GM18861 (cell line): ENCODE measurements at regions not wholly inside any gene's neighbourhood (a gene's known extent, or its start where the extent isn't known, plus 50 kb on each side); places are given as distances from the start of the nearest gene placed in this dataset.

Experiments
- ATAC-seq: cut with Tn5 transposase; IDR thresholded peaks from one replicate; pipeline ENCODE4 v1.9.1; 2021; ENCODE audit not compliant: unreplicated experiment

- no peak for ATAC-seq
Measured at GRCh38 chr18:77896586-77897252, 647.1 kb downstream of the GALR1 start.

GRCh38 chr18:77897606-77898005 lies 648.0 kb downstream of the GALR1 start:
- ATAC-seq, result no peak

GRCh38 chr18:77899972-77900754 lies 650.5 kb downstream of the GALR1 start:
- peak; percentile 99 for ATAC-seq

- no peak for ATAC-seq
Measured at GRCh38 chr18:77905011-77905410, 655.4 kb downstream of the GALR1 start.

DNA sequence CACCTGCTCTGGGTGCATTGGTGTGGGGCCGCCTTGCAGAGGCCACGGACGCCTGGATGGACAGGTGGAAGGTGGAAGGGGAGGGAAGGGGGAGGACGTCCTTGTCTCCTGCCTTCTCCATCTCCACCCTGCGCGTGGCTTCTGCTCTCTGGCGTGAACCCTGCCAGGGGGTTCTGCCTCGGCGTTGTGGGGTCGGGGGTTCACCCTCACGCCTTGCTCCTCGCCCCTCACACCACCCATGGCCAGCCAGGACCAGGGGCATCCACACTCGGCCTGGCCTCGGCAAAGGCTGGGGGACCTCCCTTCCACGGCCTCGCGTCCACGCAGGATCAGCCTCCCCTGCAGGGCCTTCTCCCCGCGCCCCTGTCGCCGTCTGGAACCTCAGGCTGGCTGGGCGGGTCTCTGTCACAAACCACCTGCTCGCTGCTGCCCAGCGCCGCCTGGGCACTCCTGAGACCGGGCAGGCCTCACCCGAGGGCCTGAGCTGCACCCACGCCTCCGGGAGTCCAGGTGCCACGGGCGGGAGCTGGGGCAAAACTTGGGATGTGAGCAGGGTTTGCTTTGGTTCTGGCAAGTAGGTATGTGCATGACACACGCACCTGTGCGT lies 655.9 kb downstream of the GALR1 start:
- ATAC-seq, result no peak

DNA sequence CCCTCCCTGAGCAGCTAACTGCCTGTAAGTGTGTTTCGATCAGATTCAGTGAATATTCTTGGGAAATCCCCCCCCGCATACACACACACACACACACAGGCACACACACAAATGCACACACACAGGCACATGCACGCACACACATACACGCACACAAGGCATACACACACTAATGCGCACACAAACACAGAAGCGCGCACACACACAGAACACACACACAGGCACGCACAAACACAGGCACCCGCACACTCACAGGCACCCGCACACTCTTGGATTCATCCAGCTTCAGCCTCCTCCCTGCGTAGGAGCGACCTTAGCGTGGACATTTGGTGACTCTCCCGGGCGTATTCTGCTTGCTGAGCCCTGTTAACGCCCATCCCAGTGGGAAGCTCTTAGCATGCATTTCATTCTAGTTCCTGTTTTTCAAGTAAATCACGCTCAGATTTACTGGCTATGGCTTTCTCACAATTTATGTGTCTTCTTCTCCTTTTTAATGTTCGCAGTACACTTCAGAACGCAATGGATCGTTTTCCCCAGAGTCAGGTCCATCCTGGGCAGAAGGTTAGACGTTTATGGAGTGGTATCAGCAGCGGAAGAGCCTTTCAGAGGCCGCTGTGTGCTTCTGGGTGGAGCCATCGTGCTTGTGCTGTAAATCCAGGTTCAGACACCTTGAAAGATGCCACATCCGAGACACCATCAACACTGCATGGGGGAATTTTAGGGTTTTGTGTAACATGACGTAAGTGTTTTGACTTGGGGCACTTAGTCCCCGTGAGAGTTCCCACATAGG lies 656.6 kb downstream of the GALR1 start:
- ATAC-seq, result no peak

- no peak for ATAC-seq
Measured at GRCh38 chr18:77910347-77910746, 660.7 kb downstream of the GALR1 start.

GRCh38 chr18:77911971-77912605 lies 662.4 kb downstream of the GALR1 start:
- no peak for ATAC-seq

GRCh38 chr18:77918730-77919129 lies 669.1 kb downstream of the GALR1 start:
- ATAC-seq, result no peak

DNA sequence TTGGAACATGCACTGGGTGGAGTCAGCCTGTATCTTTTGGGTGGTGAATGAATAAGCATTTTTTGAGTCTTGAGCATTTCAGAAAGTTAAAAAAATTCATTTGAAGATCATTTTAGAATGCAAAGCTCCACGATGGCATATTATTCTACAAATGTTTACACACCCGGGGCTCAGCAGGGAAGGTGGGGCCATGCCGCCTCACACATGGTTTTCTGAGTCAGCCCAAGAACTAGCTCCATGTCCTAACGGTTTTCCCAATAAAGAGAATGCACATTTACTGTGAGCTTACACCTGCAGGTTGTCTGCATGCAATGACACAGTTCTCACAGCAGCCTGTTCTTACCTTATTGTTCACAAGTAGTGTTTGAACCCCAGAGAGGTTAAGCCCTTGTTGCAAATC lies 670.3 kb downstream of the GALR1 start:
- no peak for ATAC-seq

DNA sequence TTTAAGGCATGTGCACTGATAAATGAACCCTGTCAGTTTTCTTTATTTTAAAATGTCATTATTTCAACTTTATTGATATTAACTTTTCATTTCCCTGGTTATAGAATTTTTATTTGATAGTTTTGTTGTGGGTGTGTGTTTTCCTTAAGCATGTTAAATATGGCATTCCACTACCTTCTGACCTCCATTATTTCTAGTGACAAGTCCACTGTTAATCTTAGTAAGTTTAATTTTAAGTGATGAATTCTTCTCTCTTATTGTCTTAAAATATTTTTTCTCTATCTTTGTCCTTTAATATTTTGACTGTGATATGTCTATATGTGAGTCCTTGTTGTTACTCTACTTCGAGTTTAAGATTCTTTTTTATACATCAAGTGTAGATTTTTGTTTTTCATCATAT lies 685.7 kb downstream of the GALR1 start:
- no peak for ATAC-seq

DNA sequence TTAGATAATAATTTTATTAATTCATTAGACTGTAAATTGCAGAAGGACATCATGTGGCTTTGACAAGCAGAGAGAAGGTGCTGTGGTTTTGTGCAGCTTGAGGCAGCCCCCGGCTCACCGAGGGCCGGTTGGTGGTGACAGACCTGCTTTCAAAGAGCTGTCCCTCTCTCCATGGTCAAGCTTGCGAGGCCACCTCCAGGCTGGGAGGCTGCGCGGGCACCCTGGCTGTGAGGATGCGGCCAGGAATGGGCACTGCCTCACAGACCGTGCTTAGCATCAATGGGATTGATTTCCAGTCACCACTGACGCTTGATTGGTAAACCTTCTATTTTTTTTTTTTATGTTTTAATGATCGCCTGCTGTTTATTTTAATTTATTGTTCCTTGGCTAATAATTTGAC lies 690.9 kb downstream of the GALR1 start:
- ATAC-seq, result no peak

DNA sequence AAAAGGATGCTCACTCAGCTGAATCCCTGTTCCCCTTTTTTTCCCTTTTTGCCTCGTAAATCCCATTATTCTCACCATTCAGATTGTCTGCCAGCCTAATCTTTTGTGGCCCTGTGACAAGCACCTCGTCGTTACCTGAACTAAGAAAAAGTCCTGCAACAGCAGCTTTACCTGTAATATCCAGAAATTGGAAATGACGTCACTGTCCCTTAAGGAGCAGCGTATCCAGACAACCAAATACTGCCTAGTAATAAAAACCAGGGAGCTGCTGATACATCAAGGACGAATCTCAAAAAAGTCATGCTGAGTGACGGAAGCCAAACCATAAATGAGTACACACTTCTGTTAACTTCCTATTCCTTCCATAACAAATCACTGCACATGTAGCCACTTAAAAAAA lies 694.9 kb downstream of the GALR1 start:
- no peak for ATAC-seq

DNA sequence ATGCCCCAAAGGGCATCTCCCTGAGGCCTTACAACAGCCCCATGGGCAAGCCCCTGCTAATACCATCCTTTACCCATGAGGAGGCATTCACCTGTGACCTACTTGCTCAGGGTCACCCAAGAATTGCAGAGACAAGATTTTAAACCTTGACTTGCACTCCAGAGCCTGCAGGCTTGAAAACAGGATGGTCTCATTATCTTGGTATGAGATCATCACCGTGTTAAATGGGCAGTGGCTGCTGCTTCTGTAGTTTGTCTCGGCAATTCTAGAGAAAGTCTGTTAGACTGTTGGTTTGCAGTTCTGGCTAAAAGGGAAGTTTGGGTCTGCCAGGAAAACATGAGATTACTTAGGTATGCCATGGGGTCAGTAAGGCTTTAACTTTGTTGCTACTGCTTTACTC lies 698.9 kb downstream of the GALR1 start:
- no peak for ATAC-seq

GRCh38 chr18:77949355-77949973 lies 699.8 kb downstream of the GALR1 start:
- ATAC-seq, result no peak

GRCh38 chr18:77959248-77959647 lies 709.6 kb downstream of the GALR1 start:
- ATAC-seq, result no peak

- ATAC-seq, result no peak
Measured at GRCh38 chr18:77960791-77961410, 711.3 kb downstream of the GALR1 start.

- ATAC-seq, result no peak
Measured at GRCh38 chr18:77967071-77967470, 717.4 kb downstream of the GALR1 start.

DNA sequence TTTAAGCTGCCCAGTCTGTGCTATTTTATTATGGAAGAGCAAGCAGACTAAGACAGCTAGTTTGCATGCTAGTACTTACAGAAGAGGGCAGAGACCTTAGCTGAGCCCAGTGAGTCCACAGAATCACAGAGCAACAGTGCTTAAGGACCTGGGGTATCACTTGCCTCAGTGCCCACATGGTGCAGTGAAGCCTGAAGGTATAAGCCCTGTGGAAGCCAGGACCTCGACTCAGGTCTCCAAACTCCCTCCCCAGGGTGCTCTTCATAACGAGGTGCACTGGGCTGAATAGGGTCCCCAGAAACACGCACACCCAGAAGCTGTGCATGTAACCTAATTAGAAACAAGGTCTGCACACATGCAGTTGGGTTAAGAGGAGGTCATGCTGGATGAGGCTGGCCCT lies 718.1 kb downstream of the GALR1 start:
- ATAC-seq, result no peak

- no peak for ATAC-seq
Measured at GRCh38 chr18:77969972-77970371, 720.3 kb downstream of the GALR1 start.
